GM20000 (cell line): ENCODE measurements at regions not wholly inside any gene's neighbourhood (a gene's known extent, or its start where the extent isn't known, plus 50 kb on each side); places are given as distances from the start of the nearest gene placed in this dataset.

Experiments used
- DNase-seq: peaks from one replicate; pipeline ENCODE4 v3.0.0; 2012; ENCODE audit warnings: low spot score
- CTCF ChIP-seq: IDR thresholded peaks from 2 replicates; pipeline ENCODE4 v1.5.1; 2012; ENCODE audit warnings: mild to moderate bottlenecking, control low read depth; ENCODE audit errors: extremely low read depth, missing control alignments

- peak; percentile 53 for DNase-seq
- peak; percentile 63 for TF ChIP-seq CTCF
These were observed 903.1 kb downstream of the SLITRK6 start for GRCh38 chr13:84896128-84896527.

GRCh38 chr13:84894749-84895148 is 904.5 kb downstream of the SLITRK6 start:
- TF ChIP-seq CTCF, result no peak

GRCh38 chr13:84885868-84886267 is 913.4 kb downstream of the SLITRK6 start:
- TF ChIP-seq CTCF, result no peak

More at GRCh38 chr13:84894749-84895148, 904.5 kb downstream of the SLITRK6 start:
- no peak for DNase-seq

GRCh38 chr13:84873951-84874350 is 925.3 kb downstream of the SLITRK6 start:
- no peak for TF ChIP-seq CTCF
- DNase-seq, result no peak

More at GRCh38 chr13:84885868-84886267, 913.4 kb downstream of the SLITRK6 start:
- DNase-seq, result no peak

- DNase-seq, result no peak
- no peak for TF ChIP-seq CTCF
These were observed 929.0 kb downstream of the SLITRK6 start for GRCh38 chr13:84870190-84870589.

- TF ChIP-seq CTCF, result no peak
- DNase-seq, result no peak
These were observed 932.0 kb downstream of the SLITRK6 start for GRCh38 chr13:84867246-84867645.

GRCh38 chr13:84865783-84866221 is 933.4 kb downstream of the SLITRK6 start:
- DNase-seq, result no peak
- TF ChIP-seq CTCF, result no peak
